ENCODE measurements at regions not wholly inside any gene's neighbourhood (a gene's known extent, or its start where the extent isn't known, plus 50 kb on each side); places are given as distances from the start of the nearest gene placed in this dataset.
"Not testable (repeated sequence)": the region's sequence is repeated elsewhere in the genome, so short reads cannot be mapped to it uniquely, and the experiment has no call there.

DNA sequence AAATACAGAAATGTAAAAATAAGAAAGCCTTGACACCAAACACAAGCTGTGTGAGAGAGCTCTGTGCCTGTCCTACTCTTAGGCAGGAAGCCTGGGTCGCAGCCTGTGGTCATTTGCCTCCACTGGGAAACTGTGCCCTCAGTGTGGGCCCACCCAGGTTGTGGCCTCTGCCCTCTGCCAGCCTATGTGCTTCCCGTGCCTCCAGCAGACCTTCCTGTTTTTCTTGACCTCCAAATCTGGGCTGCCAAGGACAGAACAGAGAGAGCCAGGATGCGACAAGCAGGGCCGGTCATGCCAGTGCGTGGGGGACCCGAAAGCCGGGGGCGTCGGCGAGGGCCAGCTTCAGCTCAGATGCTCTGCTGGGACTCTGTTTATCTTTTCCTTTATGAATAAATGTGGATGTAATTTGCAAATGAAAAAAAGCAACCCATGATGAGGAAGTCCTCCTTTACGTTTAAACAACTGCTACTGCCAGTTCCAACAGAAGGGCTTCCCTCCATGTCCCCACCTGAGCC lies 189.2 kb upstream of the EXOC2 start:
- no peak for DNase-seq (ENCODE audit: low read depth in 4 of 4, low spot score in 3 of 4)

- no peak for DNase-seq (ENCODE audit: low read depth in 4 of 4, low spot score in 3 of 4)
These were observed 185.2 kb upstream of the EXOC2 start for GRCh38 chr6:878179-878578.

DNA sequence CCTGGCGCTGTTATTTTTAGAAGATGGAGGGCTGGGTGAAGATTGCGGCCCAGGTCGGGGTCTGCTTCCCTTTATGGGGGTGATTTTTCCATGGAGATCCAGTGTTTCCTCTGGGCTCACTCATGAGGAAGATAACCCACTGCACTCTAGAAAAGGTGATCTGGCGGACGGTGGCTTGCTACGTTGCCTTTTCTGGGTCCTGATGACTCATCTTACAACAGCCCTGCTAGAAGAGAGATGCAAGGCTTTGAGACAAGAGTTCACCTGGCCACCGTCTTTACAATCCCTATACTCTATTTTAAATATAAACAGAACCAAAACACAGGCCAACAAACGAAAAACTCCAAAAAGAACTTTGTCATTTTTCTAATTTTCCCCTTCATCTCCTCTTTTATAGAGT lies 182.1 kb upstream of the EXOC2 start:
- no peak for DNase-seq (ENCODE audit: low read depth in 4 of 4, low spot score in 3 of 4)

DNA sequence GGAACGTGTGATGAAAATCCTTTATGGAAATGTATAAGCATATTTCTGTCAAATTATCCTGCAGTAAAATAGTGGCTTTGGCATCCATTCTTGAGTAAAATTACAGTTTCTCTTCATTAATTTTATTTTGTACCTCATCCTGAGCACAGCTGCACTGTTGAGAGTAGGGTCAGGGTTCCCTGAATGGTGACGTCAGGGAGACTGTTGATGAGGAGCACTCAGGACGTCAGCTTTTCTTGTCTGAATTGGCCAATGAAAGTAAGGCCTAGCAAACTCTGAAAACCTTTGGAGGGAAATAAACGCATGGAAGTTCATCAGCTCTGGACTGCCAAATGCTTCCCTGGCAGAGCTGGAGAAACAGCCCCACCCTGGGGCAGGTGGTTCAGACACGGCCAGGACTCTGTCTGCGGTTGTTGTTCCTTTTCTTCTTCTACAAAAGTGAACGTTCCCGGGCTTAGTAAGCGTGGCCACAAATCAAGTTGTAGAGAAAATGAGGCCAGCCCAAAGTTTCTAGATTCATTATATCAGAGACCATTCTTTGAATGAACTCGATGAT lies 179.7 kb upstream of the EXOC2 start:
- no peak for DNase-seq (ENCODE audit: low read depth in 4 of 4, low spot score in 3 of 4)

DNA sequence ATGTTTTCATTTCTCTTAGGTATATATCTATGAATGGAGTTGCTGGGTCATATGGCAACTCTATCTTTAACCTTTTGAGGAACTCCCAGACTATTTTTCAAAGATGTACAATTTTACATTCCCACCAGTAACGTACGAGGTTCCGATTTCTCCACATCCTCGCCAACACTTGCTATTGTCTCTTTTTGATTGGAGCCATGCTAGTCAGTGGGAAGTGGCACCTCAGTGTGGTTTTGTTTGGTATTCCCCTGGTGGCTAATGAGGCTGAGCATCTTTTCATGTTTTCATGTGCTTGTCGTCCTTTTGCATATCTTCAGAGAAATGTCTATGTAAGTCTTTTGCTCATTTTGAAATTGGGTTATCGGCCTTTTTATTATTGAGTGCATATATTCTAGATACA lies 178.6 kb upstream of the EXOC2 start:
- no peak for DNase-seq (ENCODE audit: low read depth in 4 of 4, low spot score in 3 of 4)

GRCh38 chr6:870096-870495 lies 177.2 kb upstream of the EXOC2 start:
- no peak for DNase-seq (ENCODE audit: low read depth in 4 of 4, low spot score in 3 of 4)

DNA sequence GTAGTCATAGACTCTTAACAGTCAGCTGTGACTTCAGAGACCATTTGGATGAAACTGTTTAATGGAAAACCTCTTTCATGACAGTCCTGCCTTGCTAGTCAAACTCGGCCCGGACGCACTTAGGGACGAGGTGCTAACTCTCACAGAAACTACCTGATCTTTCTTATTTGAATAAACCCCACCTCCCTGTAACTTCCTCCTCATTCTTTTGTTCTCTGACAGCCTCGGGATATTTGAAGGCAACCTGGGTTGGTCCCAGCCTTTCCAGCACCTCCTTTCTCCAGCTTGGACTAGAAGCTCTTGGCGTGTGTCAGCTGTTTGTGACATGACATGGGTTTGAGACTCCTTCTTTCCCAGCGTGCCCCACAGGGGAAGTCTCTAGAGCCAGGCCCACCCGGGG lies 175.3 kb upstream of the EXOC2 start:
- no peak for DNase-seq (ENCODE audit: low read depth in 4 of 4, low spot score in 3 of 4)

- no peak for DNase-seq (ENCODE audit: low read depth in 4 of 4, low spot score in 3 of 4)
These were observed 174.4 kb upstream of the EXOC2 start for GRCh38 chr6:867378-867777.

DNA sequence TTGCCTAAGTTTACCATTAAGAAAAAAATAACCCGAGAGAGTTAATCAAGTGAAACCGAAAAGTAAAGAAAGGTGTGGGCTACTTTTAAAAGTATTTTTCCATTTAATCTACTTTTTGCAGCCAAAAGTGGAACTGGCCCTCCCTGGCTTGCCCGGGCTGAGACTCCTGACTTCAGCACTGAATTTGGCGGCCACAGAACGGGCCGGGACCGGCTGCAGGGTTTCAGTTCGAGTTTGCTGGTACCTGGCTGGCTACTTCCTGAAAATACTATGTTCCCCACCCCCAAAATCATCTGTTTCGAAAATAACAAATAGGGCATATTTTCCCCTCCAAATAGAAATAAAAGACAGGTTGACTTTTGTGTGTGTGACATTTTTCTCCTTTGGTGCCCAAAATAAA lies 173.4 kb upstream of the EXOC2 start:
- DNase-seq (ENCODE audit: low read depth in 4 of 4, low spot score in 3 of 4): no peak

DNA sequence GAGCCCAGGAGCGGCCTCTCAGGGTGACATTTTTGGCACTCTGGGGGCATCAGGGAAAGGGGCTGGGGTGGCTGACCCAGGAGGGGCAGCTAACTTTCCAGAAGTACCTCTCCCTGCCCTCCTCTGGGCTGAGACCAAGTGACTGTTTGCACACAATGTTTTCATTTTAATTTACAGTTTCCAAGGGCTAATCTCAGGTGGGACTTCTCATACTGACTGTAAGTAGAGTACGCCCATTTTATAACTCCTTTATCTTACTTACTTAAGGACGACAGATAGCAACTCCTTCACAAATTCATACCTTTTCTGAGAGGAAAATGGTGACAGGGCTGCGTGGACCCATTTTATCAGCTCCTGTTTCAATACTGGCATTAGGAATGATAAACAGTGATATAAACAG lies 172.9 kb upstream of the EXOC2 start:
- no peak for DNase-seq (ENCODE audit: low read depth in 4 of 4, low spot score in 3 of 4)

- DNase-seq (ENCODE audit: low read depth in 4 of 4, low spot score in 3 of 4): no peak
These were observed 170.9 kb upstream of the EXOC2 start for GRCh38 chr6:863831-864230.

DNA sequence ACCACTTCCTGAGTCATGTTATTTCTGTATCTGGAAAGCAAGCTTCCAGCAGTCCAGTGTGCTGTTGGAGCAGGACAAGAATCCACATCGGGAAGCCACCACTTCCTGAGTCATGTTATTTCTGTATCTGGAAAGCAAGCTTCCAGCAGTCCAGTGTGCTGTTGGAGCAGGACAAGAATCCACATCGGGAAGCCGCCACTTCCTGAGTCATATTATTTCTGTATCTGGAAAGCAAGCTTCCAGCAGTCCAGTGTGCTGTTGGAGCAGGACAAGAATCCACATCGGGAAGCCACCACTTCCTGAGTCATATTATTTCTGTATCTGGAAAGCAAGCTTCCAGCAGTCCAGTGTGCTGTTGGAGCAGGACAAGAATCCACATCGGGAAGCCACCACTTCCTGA lies 170.2 kb upstream of the EXOC2 start:
- not testable (repeated sequence) for DNase-seq (ENCODE audit: low read depth in 4 of 4, low spot score in 3 of 4)

DNA sequence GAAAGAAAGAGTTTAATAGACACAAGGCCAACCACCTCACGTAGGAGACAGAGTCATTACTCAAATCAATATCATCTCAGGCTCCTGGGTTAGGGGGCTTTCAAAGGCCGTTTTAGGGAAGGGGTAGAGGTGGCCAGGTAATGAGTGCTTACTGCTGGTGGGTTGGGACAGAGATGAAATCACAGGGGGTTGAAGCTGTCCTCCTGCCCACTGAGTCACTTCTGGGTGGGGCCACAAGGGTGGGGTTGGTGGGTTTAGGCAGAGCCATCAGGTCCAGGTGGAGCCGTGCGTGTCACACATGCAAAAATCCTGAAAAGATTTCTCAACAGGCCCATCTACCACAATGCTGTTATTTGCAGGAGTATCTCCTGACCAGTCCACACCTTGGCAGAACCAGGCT lies 167.0 kb upstream of the EXOC2 start:
- no peak for DNase-seq (ENCODE audit: low read depth in 4 of 4, low spot score in 3 of 4)

DNA sequence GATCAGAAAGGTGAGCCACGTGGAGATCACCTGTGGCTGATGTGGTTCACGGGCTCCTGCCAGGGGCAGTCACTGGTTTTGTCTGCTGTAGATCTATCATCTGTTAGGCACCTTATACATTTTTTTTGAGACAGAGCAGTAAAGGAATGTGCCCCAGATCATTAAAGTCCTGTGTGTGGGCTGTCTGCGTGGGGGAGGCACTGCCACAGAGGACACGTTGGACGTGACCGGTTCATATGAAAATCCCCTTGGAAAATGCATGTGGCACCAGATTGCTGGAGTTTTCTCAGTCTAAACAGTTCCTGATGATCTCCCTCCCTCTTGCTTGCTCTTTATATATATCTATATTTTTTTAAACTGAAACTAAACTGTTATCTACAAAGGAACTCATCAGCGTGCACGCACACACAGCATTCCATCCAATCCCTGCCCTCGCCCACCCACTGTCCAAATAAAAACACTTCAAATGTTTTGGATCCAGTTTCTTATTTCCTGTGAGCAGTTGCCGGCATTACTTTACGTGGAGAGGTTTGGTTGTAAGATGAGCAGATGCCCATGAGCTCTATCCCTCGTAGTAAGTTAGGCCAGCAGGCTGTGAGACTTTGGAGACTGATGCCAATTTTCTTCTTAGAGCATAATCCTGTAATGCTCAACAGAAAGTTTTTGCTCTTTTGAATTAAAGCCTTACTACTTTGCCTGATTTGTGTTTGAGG lies 161.6 kb upstream of the EXOC2 start:
- no peak for DNase-seq (ENCODE audit: low read depth in 4 of 4, low spot score in 3 of 4)

DNA sequence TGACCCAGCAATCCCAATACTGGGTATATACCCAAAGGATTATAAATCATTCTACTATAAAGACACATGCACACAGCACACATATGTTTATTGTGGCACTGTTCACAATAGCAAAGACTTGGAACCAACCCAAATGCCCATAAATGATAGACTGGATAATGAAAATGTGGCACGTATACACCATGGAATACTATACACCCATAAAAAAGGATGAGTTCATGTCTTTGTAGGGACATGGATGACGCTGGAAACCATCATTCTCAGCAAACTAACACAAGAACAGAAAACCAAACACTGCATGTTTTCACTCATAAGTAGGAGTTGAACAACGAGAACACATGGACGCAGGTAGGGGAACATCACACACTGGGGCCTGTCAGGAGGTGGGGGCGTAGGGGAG lies 159.3 kb upstream of the EXOC2 start:
- DNase-seq (ENCODE audit: low read depth in 4 of 4, low spot score in 3 of 4): not testable (repeated sequence)

- no peak for DNase-seq (ENCODE audit: low read depth in 4 of 4, low spot score in 3 of 4)
These were observed 156.2 kb upstream of the EXOC2 start for GRCh38 chr6:849075-849506.

GRCh38 chr6:845566-845965 lies 152.6 kb upstream of the EXOC2 start:
- no peak for DNase-seq (ENCODE audit: low read depth in 4 of 4, low spot score in 3 of 4)

GRCh38 chr6:845101-845500 lies 152.2 kb upstream of the EXOC2 start:
- no peak for DNase-seq (ENCODE audit: low read depth in 4 of 4, low spot score in 3 of 4)

DNA sequence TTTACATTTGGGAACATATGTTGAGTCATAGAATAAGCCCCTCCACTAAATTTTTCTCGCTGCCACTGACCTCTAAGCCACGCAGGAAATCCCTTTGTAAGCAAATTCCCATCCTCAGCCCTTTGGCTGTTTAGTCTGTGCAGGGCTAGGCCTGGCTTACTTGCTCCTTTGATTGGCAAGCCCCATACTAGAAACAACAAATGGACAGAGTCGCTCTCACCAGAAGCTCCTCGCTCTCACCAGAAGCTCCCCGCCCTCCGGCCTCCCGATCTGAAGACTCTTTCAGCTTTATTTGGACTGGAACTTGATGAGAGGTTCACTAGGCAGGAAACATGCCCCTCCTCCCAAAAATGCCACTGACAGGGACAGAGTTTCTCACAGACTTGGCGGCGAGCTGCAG lies 149.2 kb upstream of the EXOC2 start:
- DNase-seq (ENCODE audit: low read depth in 4 of 4, low spot score in 3 of 4): no peak

- no peak for DNase-seq (ENCODE audit: low read depth in 4 of 4, low spot score in 3 of 4)
These were observed 148.6 kb upstream of the EXOC2 start for GRCh38 chr6:841569-841968.

GRCh38 chr6:839201-839600 lies 146.3 kb upstream of the EXOC2 start:
- no peak for DNase-seq (ENCODE audit: low read depth in 4 of 4, low spot score in 3 of 4)

- no peak for DNase-seq (ENCODE audit: low read depth in 4 of 4, low spot score in 3 of 4)
These were observed 144.4 kb upstream of the EXOC2 start for GRCh38 chr6:837380-837779.

Data from left renal pelvis (tissue), 4 donors.